Epithelial cell of esophagus (primary cell): ENCODE measurements at regions not wholly inside any gene's neighbourhood (a gene's known extent, or its start where the extent isn't known, plus 50 kb on each side); places are given as distances from the start of the nearest gene placed in this dataset.

Source experiments
- DNase-seq: peaks from one replicate; pipeline ENCODE4 v3.0.0; 2010; ENCODE audit warnings: low read depth
- H3K4me3 ChIP-seq: 2 replicates; pipeline ENCODE4 v1.5.1; 2011; ENCODE audit warnings: mild to moderate bottlenecking, low read length, control low read depth
- TF ChIP-seq, protein P1 (sequence below): IDR thresholded peaks from 2 replicates; pipeline ENCODE4 v1.5.1; 2011; ENCODE audit warnings: low read depth, mild to moderate bottlenecking, low read length, control low read depth, inconsistent platforms; ENCODE audit not compliant: insufficient read depth; ENCODE audit errors: missing control alignments

DNA sequence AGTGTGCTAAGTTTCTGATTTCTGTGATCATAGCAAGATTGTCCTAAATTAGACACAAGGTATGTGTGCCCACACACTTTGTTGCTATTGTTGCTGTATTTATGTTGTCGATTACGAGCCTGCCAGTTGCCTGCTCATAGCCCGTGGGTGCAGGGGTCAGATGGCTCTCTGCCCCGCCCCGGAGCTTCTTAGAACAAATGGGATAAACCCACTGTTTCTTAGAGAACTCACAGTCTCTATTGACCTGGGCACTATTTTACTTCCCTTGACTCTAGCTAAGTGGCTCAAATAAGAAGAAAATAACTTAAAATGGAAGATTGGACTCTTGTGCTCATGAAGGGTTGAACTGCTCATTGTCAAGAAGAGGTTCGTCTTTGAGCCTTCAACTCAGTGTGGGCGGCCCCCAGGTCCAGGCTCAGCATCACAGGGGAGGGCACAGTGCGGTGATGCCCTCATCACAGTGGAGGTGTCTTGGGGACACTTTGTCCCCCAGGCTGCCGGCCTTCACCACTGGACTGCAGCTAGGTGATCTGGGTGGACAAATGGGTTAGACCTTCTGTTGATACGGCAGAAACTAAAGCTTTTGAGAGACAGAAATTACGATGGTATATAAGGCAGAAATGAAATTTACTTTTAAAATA, 155.5 kb downstream of the TENT4A start:
- TF ChIP-seq, protein P1, sequence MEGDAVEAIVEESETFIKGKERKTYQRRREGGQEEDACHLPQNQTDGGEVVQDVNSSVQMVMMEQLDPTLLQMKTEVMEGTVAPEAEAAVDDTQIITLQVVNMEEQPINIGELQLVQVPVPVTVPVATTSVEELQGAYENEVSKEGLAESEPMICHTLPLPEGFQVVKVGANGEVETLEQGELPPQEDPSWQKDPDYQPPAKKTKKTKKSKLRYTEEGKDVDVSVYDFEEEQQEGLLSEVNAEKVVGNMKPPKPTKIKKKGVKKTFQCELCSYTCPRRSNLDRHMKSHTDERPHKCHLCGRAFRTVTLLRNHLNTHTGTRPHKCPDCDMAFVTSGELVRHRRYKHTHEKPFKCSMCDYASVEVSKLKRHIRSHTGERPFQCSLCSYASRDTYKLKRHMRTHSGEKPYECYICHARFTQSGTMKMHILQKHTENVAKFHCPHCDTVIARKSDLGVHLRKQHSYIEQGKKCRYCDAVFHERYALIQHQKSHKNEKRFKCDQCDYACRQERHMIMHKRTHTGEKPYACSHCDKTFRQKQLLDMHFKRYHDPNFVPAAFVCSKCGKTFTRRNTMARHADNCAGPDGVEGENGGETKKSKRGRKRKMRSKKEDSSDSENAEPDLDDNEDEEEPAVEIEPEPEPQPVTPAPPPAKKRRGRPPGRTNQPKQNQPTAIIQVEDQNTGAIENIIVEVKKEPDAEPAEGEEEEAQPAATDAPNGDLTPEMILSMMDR: no peak
- H3K4me3 ChIP-seq: no peak overlapping the region
- DNase-seq: no peak

DNA sequence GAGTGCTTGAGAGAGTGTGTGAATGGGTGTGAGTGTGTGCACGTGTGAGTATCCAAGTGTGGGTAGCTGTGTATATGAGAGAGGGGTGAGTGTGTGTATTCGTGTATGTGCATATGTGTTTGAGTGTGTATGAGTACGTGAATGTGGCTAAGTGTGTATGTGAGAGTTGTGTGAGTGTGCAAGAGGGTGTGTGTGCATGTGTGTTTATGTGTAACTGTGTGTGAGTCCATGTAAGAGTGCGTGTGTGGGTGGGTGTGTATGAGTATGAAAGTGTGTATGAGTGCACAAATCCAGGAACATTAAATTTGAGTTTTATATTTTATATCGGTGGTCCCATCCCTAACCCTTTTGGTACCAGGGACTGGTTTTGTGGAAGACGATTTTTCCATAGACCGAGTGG, 156.4 kb downstream of the TENT4A start:
- DNase-seq: no peak
- TF ChIP-seq, protein P1: no peak

DNA sequence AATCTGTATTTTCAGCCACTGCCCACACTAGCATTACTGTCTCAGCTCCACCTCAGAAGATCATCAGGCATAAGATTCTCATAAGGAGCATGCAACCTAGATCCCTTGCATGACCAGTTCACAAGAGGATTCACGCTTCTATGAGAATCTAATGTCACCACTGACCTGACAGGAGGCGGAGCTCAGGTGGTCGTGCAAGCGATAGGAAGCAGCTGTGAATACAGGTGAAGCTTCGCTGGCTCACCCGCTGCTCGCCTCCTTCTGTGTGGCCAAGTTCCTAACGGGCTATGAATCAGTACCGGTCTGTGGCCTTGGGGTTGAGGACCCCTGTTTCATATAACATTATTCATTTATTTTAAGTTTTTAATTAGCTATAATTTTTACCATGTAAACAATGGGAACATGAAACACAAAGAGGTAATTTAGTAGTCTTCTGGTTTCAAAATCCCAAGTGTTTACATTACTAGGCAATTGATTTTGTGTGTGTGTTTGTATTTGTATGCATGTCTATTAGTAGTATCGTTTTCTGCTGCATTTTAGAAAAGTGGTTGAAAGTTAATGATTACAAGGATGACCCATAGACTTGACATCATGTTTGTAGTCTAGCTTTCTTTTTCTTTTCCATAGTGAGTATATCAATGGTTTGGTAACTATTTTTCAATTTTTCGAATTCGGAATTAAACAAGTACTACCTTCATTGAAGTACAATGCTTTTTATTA, 159.4 kb downstream of the TENT4A start:
- TF ChIP-seq, protein P1: no peak
- no peak for DNase-seq
- no peak overlapping the region for H3K4me3 ChIP-seq

More for the DNA sequence above, 156.4 kb downstream of the TENT4A start:
- H3K4me3 ChIP-seq: no peak overlapping the region

DNA sequence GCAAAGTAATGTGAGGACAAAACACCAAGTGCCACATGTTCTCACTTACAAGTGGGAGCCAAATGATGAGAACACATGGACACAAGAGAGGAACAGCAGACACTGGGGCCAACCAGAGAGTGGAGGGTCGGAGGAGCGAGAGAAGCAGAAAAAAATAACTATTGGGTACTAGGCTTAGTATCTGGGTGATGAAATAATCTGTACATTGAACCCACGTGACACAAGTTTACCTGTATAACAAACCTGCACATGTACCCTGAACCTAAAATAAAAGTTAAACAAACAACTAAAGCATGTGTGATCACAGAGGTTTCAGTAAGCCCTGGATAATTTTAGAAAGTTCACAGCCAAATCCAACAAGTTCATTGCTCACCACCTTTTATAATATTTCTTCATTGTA, 160.1 kb downstream of the TENT4A start:
- H3K4me3 ChIP-seq: no peak overlapping the region
- DNase-seq: no peak
- TF ChIP-seq, protein P1: no peak

DNA sequence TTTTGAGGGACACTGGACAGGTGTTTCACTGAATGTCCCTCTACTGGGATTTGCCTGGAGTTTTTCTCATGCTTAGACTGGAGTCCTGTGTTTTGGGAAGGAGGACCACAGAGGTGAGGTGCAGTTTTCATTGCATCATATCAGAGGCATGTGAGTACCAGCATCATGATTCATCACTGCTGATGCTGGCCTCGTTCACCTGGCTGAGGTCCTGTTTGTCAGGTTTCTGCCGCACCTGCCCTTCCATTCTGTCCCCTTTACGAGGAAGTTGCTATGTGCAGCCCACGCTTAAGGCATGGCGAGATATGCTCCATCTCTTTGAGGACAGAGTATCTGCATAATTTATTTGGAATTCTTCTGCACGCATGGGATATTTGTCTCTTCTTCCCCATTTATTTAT, 162.1 kb downstream of the TENT4A start:
- peak; percentile 62 for DNase-seq
- no peak overlapping the region for H3K4me3 ChIP-seq
- TF ChIP-seq, protein P1: no peak

DNA sequence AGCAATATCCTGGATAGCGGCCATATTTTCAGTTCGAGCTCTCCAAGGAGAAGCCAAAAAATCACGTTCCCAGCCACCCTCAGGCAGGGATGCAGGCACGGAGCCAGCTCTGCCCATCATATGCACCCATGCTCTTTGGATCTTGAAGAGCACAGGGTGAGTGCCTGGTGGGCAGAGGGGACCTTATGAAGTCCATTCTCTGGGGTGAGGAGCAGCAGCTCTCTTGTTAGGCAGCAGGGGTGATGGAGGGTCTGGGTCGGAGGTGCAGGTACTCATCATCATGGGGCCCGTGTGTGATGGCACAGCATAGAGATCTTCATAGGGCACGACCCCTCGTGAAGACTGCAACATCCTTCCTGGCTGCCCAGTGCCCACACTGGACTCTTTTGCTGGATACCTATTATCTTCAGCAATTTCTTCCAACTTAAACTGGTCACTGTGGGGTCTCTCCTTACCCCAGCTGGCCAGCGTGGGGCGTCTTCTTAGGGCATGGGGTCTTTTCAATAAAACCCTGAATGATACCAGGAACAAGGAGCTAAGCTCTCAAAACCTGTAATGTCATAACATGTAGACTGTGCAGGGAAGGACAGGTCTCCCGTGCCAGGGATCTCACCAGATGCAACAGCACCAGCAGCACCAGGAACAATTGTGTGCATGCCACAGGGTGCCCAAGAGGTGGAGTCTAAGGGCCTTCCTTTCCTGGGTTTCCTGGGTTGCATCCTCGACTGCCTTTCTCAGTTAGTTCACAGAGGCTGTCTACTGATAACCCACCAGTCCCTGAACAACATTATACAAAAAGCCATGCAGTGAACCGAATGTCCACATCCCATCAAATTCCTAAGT, 165.0 kb downstream of the TENT4A start:
- no peak overlapping the region for H3K4me3 ChIP-seq
- DNase-seq: no peak
- TF ChIP-seq, protein P1: no peak
